B cell (primary cell): ENCODE measurements at regions not wholly inside any gene's neighbourhood (a gene's known extent, or its start where the extent isn't known, plus 50 kb on each side); places are given as distances from the start of the nearest gene placed in this dataset.

Experiments used
- ATAC-seq: fragments of 200-7000 bp; cut with Tn5 transposase; one replicate; pipeline ENCODE4 v1.10.0; 2021; ENCODE audit warnings: low read depth, mild to moderate bottlenecking, moderate number of reproducible peaks, moderate library complexity
- CTCF ChIA-PET: fragments of 350-600 bp; sonication (Branson Sonifier 250); formaldehyde crosslinking; loops from one replicate; lab custom pipeline; 2021; ENCODE audit warnings: antibody characterized with exemption, inconsistent platforms; lab: Charles Lee
- POLR2A ChIA-PET: fragments of 350-600 bp; sonication (Branson Sonifier 250); formaldehyde crosslinking; loops from one replicate; lab custom pipeline; 2021; ENCODE audit warnings: antibody characterized with exemption; lab: Charles Lee
- DNase-seq: peaks from one replicate; pipeline ENCODE4 v3.0.0; 2013
- H2AFZ ChIP-seq: 2 replicates; pipeline ENCODE4 v1.6.1; 2012; ENCODE audit warnings: mild to moderate bottlenecking, low read depth, low read length; ENCODE audit not compliant: insufficient read depth, poor library complexity, severe bottlenecking
- H3K27ac ChIP-seq, 2 donors: 1 replicate in 1 of 2; 2 replicates in 1 of 2; pipeline ENCODE4 v1.5.1; 2012 to 2013; ENCODE audit warnings: low read length in 2 of 2, mild to moderate bottlenecking in 2 of 2, moderate library complexity in 1 of 2
- H3K27me3 ChIP-seq, 4 experiments: fragments of 200-600 bp in 1 of 4; sonication (generic) in 1 of 4; replicated peaks in 1 of 4; 1 replicate in 2 of 4; 2 replicates in 2 of 4; pipeline versions ENCODE4 v1.6.1 to v1.7.0; 2013 to 2016; ENCODE audit warnings: low read length in 3 of 4, mild to moderate bottlenecking in 2 of 4, mixed read lengths in 1 of 4, moderate library complexity in 1 of 4; ENCODE audit not compliant: insufficient read depth in 4 of 4, control insufficient read depth in 3 of 4; ENCODE audit errors: control extremely low read depth in 1 of 4
- H3K36me3 ChIP-seq, 2 experiments: replicated peaks in 1 of 2; 1 replicate in 1 of 2; 2 replicates in 1 of 2; pipeline versions ENCODE4 v1.6.1 to v1.7.1; 2013; ENCODE audit warnings: low read length in 1 of 2; ENCODE audit not compliant: insufficient read depth in 2 of 2, control insufficient read depth in 1 of 2; ENCODE audit errors: control extremely low read depth in 1 of 2, extremely low read depth in 1 of 2
- H3K4me1 ChIP-seq, 2 donors: fragments of 200-600 bp in 1 of 2; sonication (generic) in 1 of 2; 1 replicate in 1 of 2; 2 replicates in 1 of 2; pipeline versions ENCODE4 v1.5.1 to v1.6.1; 2013 to 2017; ENCODE audit warnings: low read length in 2 of 2; ENCODE audit not compliant: control insufficient read depth in 2 of 2, insufficient read depth in 2 of 2
- H3K4me2 ChIP-seq: replicated peaks from 2 replicates; pipeline ENCODE3; 2012; ENCODE audit warnings: mild to moderate bottlenecking, low read depth, low read length; ENCODE audit not compliant: poor library complexity, severe bottlenecking
- H3K4me3 ChIP-seq, 5 experiments: fragments of 200-600 bp in 1 of 5; sonication (generic) in 1 of 5; 1 replicate in 3 of 5; 2 replicates in 2 of 5; pipeline versions ENCODE4 v1.5.1 to v1.7.0; 2011 to 2016; ENCODE audit warnings: low read length in 4 of 5, mild to moderate bottlenecking in 4 of 5, low read depth in 2 of 5, control low read depth in 1 of 5, moderate library complexity in 1 of 5; ENCODE audit not compliant: insufficient read depth in 1 of 5; ENCODE audit errors: control extremely low read depth in 1 of 5, extremely low read depth in 1 of 5
- H3K79me2 ChIP-seq: fragments of 200-600 bp; sonication (generic); one replicate; pipeline ENCODE4 v1.6.0; 2016; ENCODE audit warnings: low read length; ENCODE audit not compliant: control insufficient read depth, insufficient read depth
- H3K9ac ChIP-seq: fragments of 200-600 bp; sonication (generic); 2 replicates; pipeline ENCODE4 v1.6.1; 2017; ENCODE audit warnings: mild to moderate bottlenecking, low read length, moderate library complexity
- H3K9me3 ChIP-seq, 3 donors: one replicate each; pipeline versions ENCODE4 v1.6.1 to v1.7.1; 2013; ENCODE audit warnings: low read length in 2 of 3; ENCODE audit not compliant: control insufficient read depth in 2 of 3, insufficient read depth in 1 of 3; ENCODE audit errors: control extremely low read depth in 1 of 3
- H4K20me1 ChIP-seq: 2 replicates; pipeline ENCODE4 v1.6.0; 2012; ENCODE audit warnings: mild to moderate bottlenecking, low read length; ENCODE audit not compliant: insufficient read depth, control insufficient read depth, poor library complexity, severe bottlenecking
- H3K27ac Mint-ChIP-seq: one replicate; pipeline ENCODE4 v1.8.0; 2021; ENCODE audit warnings: mixed read lengths
- H3K27me3 Mint-ChIP-seq: one replicate; pipeline ENCODE4 v1.8.0; 2021; ENCODE audit warnings: mixed read lengths
- H3K4me1 Mint-ChIP-seq: one replicate; pipeline ENCODE4 v1.8.0; 2021; ENCODE audit warnings: mixed read lengths
- H3K4me3 Mint-ChIP-seq: one replicate; pipeline ENCODE4 v1.8.0; 2021; ENCODE audit warnings: mixed read lengths
- H3K9me3 Mint-ChIP-seq: one replicate; pipeline ENCODE4 v1.8.0; 2022; ENCODE audit warnings: mixed read lengths; ENCODE audit not compliant: insufficient read depth
- CTCF ChIP-seq: fragments of 200-600 bp; IDR thresholded peaks from one replicate; pipeline ENCODE4 v1.8.0; 2022; ENCODE audit warnings: antibody characterized with exemption, mild to moderate bottlenecking
- EZH2 ChIP-seq: IDR thresholded peaks from 2 replicates; pipeline ENCODE4 v1.6.1; 2012; ENCODE audit warnings: borderline replicate concordance, low read depth, mild to moderate bottlenecking, moderate library complexity, low read length; ENCODE audit not compliant: insufficient read depth, poor library complexity, severe bottlenecking
- WGBS: methylation state at CpG from one replicate; pipeline ENCODE4 v1.1.5; 2013; ENCODE audit warnings: missing lambda C conversion rate; ENCODE audit not compliant: insufficient coverage; 5-methylcytosine and 5-hydroxymethylcytosine counted together
- intact Hi-C: fragments of 100-400 bp; cut with micrococcal nuclease; formaldehyde crosslinking; loops from one replicate; pipeline ENCODE4 v1.10.0; 2022

GRCh38 chr7:32179567-32179966, 109.4 kb upstream of the PDE1C start:
- H3K4me1 ChIP-seq = no peaks in the 10 kb centered on the region
- TF ChIP-seq EZH2 (no peak), CTCF (no peak)
- no peak overlapping the region for H3K4me3 Mint-ChIP-seq
- no peak overlapping the region for H3K4me3 ChIP-seq
- H3K4me2 ChIP-seq = no peak overlapping the region
- no peak overlapping the region for H3K9ac ChIP-seq
- no peaks in the 10 kb centered on the region for H3K9me3 Mint-ChIP-seq
- intact Hi-C loops = no loop called here
- no CpG with 5 or more reads among the region's 1 CpG for WGBS
- ChIA-PET POLR2A (no interaction called here), CTCF (no interaction called here)
- no peaks in the 10 kb centered on the region for H3K9me3 ChIP-seq
- H3K27me3 ChIP-seq = no peaks in the 10 kb centered on the region
- ATAC-seq (no peak), DNase-seq (no peak)
- no peaks in the 10 kb centered on the region for H3K27me3 Mint-ChIP-seq
- H3K79me2 ChIP-seq = no peaks in the 10 kb centered on the region
- no peaks in the 10 kb centered on the region for H3K36me3 ChIP-seq
- no peaks in the 10 kb centered on the region for H4K20me1 ChIP-seq
- no peaks in the 10 kb centered on the region for H3K4me1 Mint-ChIP-seq
- no peak overlapping the region for H3K27ac Mint-ChIP-seq
- no peak overlapping the region for H3K27ac ChIP-seq
- H2AFZ ChIP-seq = no peak overlapping the region

- ATAC-seq = no peak
- H3K9me3 ChIP-seq = no peaks in the 10 kb centered on the region
Measured at GRCh38 chr7:32178677-32179366, 108.6 kb upstream of the PDE1C start.

More at GRCh38 chr7:32178677-32179366, 108.6 kb upstream of the PDE1C start:
- no peak overlapping the region for H2AFZ ChIP-seq
- intact Hi-C loops = no loop called here
- H3K27ac Mint-ChIP-seq = no peak overlapping the region
- no peaks in the 10 kb centered on the region for H3K79me2 ChIP-seq
- H3K4me3 ChIP-seq = no peak overlapping the region
- no peaks in the 10 kb centered on the region for H3K9me3 Mint-ChIP-seq
- 93% methylated on average over 4 of the region's 7 CpGs for WGBS
- no peak overlapping the region for H3K9ac ChIP-seq
- H3K36me3 ChIP-seq = no peaks in the 10 kb centered on the region
- H4K20me1 ChIP-seq = no peaks in the 10 kb centered on the region
- no peak overlapping the region for H3K4me2 ChIP-seq
- no peaks in the 10 kb centered on the region for H3K27me3 ChIP-seq
- no peak for DNase-seq
- no peak overlapping the region for H3K4me3 Mint-ChIP-seq
- no peaks in the 10 kb centered on the region for H3K4me1 Mint-ChIP-seq
- ChIA-PET POLR2A (no interaction called here), CTCF (no interaction called here)
- TF ChIP-seq EZH2 (no peak), CTCF (no peak)
- H3K27me3 Mint-ChIP-seq = no peaks in the 10 kb centered on the region
- no peak overlapping the region for H3K27ac ChIP-seq
- H3K4me1 ChIP-seq = no peaks in the 10 kb centered on the region
